H1 (cell line): ENCODE measurements at regions not wholly inside any gene's neighbourhood (a gene's known extent, or its start where the extent isn't known, plus 50 kb on each side); places are given as distances from the start of the nearest gene placed in this dataset.

ENCODE experiments used
- CTCF ChIA-PET: fragments of 300-600 bp; sonication (Branson Sonifier 250); formaldehyde crosslinking; loops from one replicate; lab custom pipeline; 2021; ENCODE audit not compliant: partially characterized antibody; lab: Charles Lee
- POLR2A ChIA-PET: fragments of 300-600 bp; sonication (Branson Sonifier 250); formaldehyde crosslinking; loops from one replicate; lab custom pipeline; 2021; ENCODE audit warnings: inconsistent platforms; ENCODE audit not compliant: partially characterized antibody; lab: Charles Lee
- DNase-seq, 2 experiments: peaks; one replicate each; pipeline versions ENCODE4 v3.0.0 to v3.0.0-alpha.2; 2010 to 2022; ENCODE audit warnings: low spot score in 2 of 2, low read depth in 1 of 2, mixed read lengths in 1 of 2
- FAIRE-seq: peaks from 2 replicates; lab custom pipeline; 2011; peaks lifted over from hg19 to GRCh38; lab: Jason Lieb, UNC
- H2AFZ ChIP-seq: 2 replicates; pipeline ENCODE4 v1.8.1; 2012; ENCODE audit warnings: low read length, inconsistent platforms
- H2AK5ac ChIP-seq: 2 replicates; pipeline ENCODE4 v1.6.1; 2013; ENCODE audit warnings: low read depth, low read length
- H2BK120ac ChIP-seq: replicated peaks from 2 replicates; pipeline ENCODE3; 2013; ENCODE audit warnings: low read depth, low read length, inconsistent platforms
- H2BK12ac ChIP-seq: 2 replicates; pipeline ENCODE4 v1.6.1; 2013; ENCODE audit warnings: low read depth, low read length
- H2BK15ac ChIP-seq: 2 replicates; pipeline ENCODE4 v1.6.1; 2013; ENCODE audit warnings: low read length
- H2BK20ac ChIP-seq: 2 replicates; pipeline ENCODE4 v1.6.1; 2013; ENCODE audit warnings: low read length
- H2BK5ac ChIP-seq: 2 replicates; pipeline ENCODE4 v1.6.1; 2013; ENCODE audit warnings: low read depth, low read length
- H3K14ac ChIP-seq: 2 replicates; pipeline ENCODE4 v1.6.1; 2013; ENCODE audit warnings: inconsistent platforms; ENCODE audit not compliant: insufficient read length
- H3K18ac ChIP-seq: 2 replicates; pipeline ENCODE4 v1.6.1; 2013; ENCODE audit warnings: low read length; ENCODE audit errors: extremely low read depth
- H3K23ac ChIP-seq: 2 replicates; pipeline ENCODE4 v1.6.1; 2013; ENCODE audit warnings: inconsistent platforms; ENCODE audit not compliant: insufficient read length
- H3K23me2 ChIP-seq: 2 replicates; pipeline ENCODE4 v1.6.1; 2013; ENCODE audit warnings: low read depth, low read length
- H3K27ac ChIP-seq: 2 replicates; pipeline ENCODE4 v1.6.1; 2011; ENCODE audit warnings: low read depth, low read length, inconsistent platforms
- H3K27me3 ChIP-seq, 4 experiments: replicated peaks in 1 of 4; 1 replicate in 1 of 4; 2 replicates in 3 of 4; pipeline versions ENCODE4 v1.6.1 to v1.8.1; 2011 to 2013; ENCODE audit warnings: low read length in 3 of 4, mild to moderate bottlenecking in 3 of 4, inconsistent platforms in 2 of 4, mixed read lengths in 2 of 4, moderate library complexity in 1 of 4; ENCODE audit not compliant: control insufficient read depth in 3 of 4, insufficient read depth in 3 of 4; ENCODE audit errors: extremely low read depth in 1 of 4
- H3K36me3 ChIP-seq, 4 experiments: 2 replicates each; pipeline versions ENCODE4 v1.6.1 to v1.8.1; 2011 to 2013; ENCODE audit warnings: mild to moderate bottlenecking in 4 of 4, low read length in 3 of 4, moderate library complexity in 2 of 4, control low read depth in 1 of 4, inconsistent platforms in 1 of 4; ENCODE audit not compliant: insufficient read depth in 4 of 4, control insufficient read depth in 2 of 4
- H3K4ac ChIP-seq: replicated peaks from 2 replicates; pipeline ENCODE3; 2013; ENCODE audit warnings: low read length, low read depth, mixed read lengths, inconsistent platforms; ENCODE audit not compliant: insufficient read length
- H3K4me1 ChIP-seq, 4 experiments: replicated peaks in 1 of 4; 1 replicate in 1 of 4; 2 replicates in 3 of 4; pipeline versions ENCODE4 v1.6.1 to v1.8.1; 2011 to 2013; ENCODE audit warnings: low read length in 3 of 4, inconsistent platforms in 2 of 4, mixed read lengths in 1 of 4; ENCODE audit not compliant: insufficient read depth in 4 of 4, control insufficient read depth in 3 of 4
- H3K4me2 ChIP-seq, 2 experiments: 2 replicates each; pipeline versions ENCODE4 v1.6.1 to v1.8.1; 2011 to 2013; ENCODE audit warnings: low read depth in 2 of 2, low read length in 2 of 2, control low read depth in 1 of 2, inconsistent platforms in 1 of 2, mild to moderate bottlenecking in 1 of 2; ENCODE audit not compliant: insufficient read depth in 1 of 2
- H3K4me3 ChIP-seq, 4 experiments: fragments of 200-600, 300-600 bp in 1 of 4; sonication (generic), shearing (Covaris generic), sonication (Bioruptor Twin) in 1 of 4; 2 replicates each; pipeline versions ENCODE4 v1.5.1 to v1.8.1; 2011 to 2016; ENCODE audit warnings: low read length in 4 of 4, low read depth in 3 of 4, control low read depth in 2 of 4, inconsistent platforms in 2 of 4, mild to moderate bottlenecking in 2 of 4, mixed read lengths in 1 of 4, moderate library complexity in 1 of 4; ENCODE audit not compliant: insufficient read depth in 2 of 4; ENCODE audit errors: extremely low read depth in 1 of 4
- H3K56ac ChIP-seq: replicated peaks from 2 replicates; pipeline ENCODE3; 2013; ENCODE audit warnings: low read depth, mild to moderate bottlenecking, mixed read lengths, low read length, inconsistent platforms; ENCODE audit not compliant: insufficient read length
- H3K79me1 ChIP-seq: 2 replicates; pipeline ENCODE4 v1.6.1; 2013; ENCODE audit warnings: low read depth, low read length, control low read depth
- H3K79me2 ChIP-seq, 2 experiments: 2 replicates each; pipeline versions ENCODE4 v1.6.1 to v1.8.1; 2012 to 2013; ENCODE audit warnings: low read length in 2 of 2, mild to moderate bottlenecking in 2 of 2, inconsistent platforms in 1 of 2; ENCODE audit not compliant: insufficient read depth in 2 of 2, control insufficient read depth in 1 of 2
- H3K9ac ChIP-seq, 4 experiments: replicated peaks in 1 of 4; 1 replicate in 1 of 4; 2 replicates in 3 of 4; pipeline versions ENCODE4 v1.6.1 to v1.8.1; 2011 to 2013; ENCODE audit warnings: low read depth in 3 of 4, low read length in 3 of 4, control low read depth in 2 of 4, mild to moderate bottlenecking in 2 of 4, moderate library complexity in 2 of 4, inconsistent platforms in 1 of 4; ENCODE audit errors: extremely low read depth in 1 of 4
- H3K9me3 ChIP-seq, 2 experiments: 2 replicates each; pipeline versions ENCODE4 v1.6.1 to v1.8.1; 2012 to 2013; ENCODE audit warnings: mild to moderate bottlenecking in 2 of 2, moderate library complexity in 2 of 2, control low read depth in 1 of 2, inconsistent platforms in 1 of 2, low read depth in 1 of 2, low read length in 1 of 2, mixed read lengths in 1 of 2; ENCODE audit not compliant: insufficient read depth in 2 of 2
- H4K20me1 ChIP-seq, 2 experiments: replicated peaks in 1 of 2; 2 replicates each; pipeline versions ENCODE3 to v1.8.1; 2011 to 2013; ENCODE audit warnings: inconsistent platforms in 2 of 2, low read length in 2 of 2, mild to moderate bottlenecking in 1 of 2; ENCODE audit not compliant: insufficient read depth in 2 of 2, control insufficient read depth in 1 of 2
- H4K5ac ChIP-seq: 2 replicates; pipeline ENCODE4 v1.6.1; 2013; ENCODE audit warnings: low read length, low read depth, mixed read lengths, inconsistent platforms; ENCODE audit not compliant: insufficient read length
- H4K8ac ChIP-seq: 2 replicates; pipeline ENCODE4 v1.8.0; 2013; ENCODE audit warnings: mild to moderate bottlenecking, moderate library complexity, low read length, inconsistent platforms; ENCODE audit not compliant: insufficient read depth; ENCODE audit errors: extremely low read depth
- H4K91ac ChIP-seq: replicated peaks from 2 replicates; pipeline ENCODE3; 2013; ENCODE audit warnings: low read length, mixed read lengths, inconsistent platforms; ENCODE audit not compliant: insufficient read length
- CBX5 ChIP-seq: fragments of 300-800, 300-1000 bp; sonication (generic); IDR thresholded peaks from 2 replicates; pipeline ENCODE4 v1.7.1; 2016; ENCODE audit warnings: antibody characterized with exemption, low read length, low read depth
- CHD1 ChIP-seq: IDR thresholded peaks from 2 replicates; pipeline ENCODE4 v1.6.1; 2012; ENCODE audit warnings: low read depth, low read length, improper control_type of control experiment
- CTBP2 ChIP-seq: IDR thresholded peaks from 2 replicates; pipeline ENCODE4 v1.7.0; 2011; ENCODE audit warnings: borderline replicate concordance, mild to moderate bottlenecking, moderate library complexity, mixed read lengths, low read length; ENCODE audit not compliant: insufficient read depth, insufficient read length
- JUND ChIP-seq: IDR thresholded peaks from 2 replicates; pipeline ENCODE4 v1.6.1; 2011; ENCODE audit warnings: mild to moderate bottlenecking, improper control_type of control experiment, low read length
- MAX ChIP-seq: IDR thresholded peaks from 2 replicates; pipeline ENCODE4 v1.6.1; 2012; ENCODE audit warnings: inconsistent platforms
- POLR2A ChIP-seq, 2 experiments: IDR thresholded peaks; 1 replicate in 1 of 2; 2 replicates in 1 of 2; pipeline ENCODE4 v1.6.1; 2011; ENCODE audit warnings: low read depth in 2 of 2, low read length in 2 of 2, mild to moderate bottlenecking in 2 of 2; ENCODE audit errors: control extremely low read depth in 1 of 2
- POU5F1 ChIP-seq: IDR thresholded peaks from 2 replicates; pipeline ENCODE4 v1.6.1; 2011; ENCODE audit warnings: low read depth, mild to moderate bottlenecking, low read length, moderate library complexity
- RAD21 ChIP-seq, 2 experiments: IDR thresholded peaks in 1 of 2; conservative IDR thresholded peaks in 1 of 2; 2 replicates each; pipeline ENCODE4 v1.6.1; 2011; ENCODE audit warnings: low read depth in 2 of 2, low read length in 2 of 2, improper control_type of control experiment in 1 of 2, inconsistent platforms in 1 of 2, mild to moderate bottlenecking in 1 of 2, moderate library complexity in 1 of 2
- SIN3A ChIP-seq, 2 experiments: IDR thresholded peaks in 1 of 2; conservative IDR thresholded peaks in 1 of 2; 2 replicates each; pipeline ENCODE4 v1.6.1; 2011 to 2012; ENCODE audit warnings: low read length in 2 of 2, improper control_type of control experiment in 1 of 2, low read depth in 1 of 2, mild to moderate bottlenecking in 1 of 2
- SIRT6 ChIP-seq: IDR thresholded peaks from one replicate; pipeline ENCODE4 v1.7.1; 2012; ENCODE audit warnings: low read length, inconsistent platforms
- SP2 ChIP-seq: IDR thresholded peaks from 2 replicates; pipeline ENCODE4 v1.6.1; 2012; ENCODE audit warnings: mild to moderate bottlenecking, low read length, inconsistent platforms
- ZNF274 ChIP-seq: IDR thresholded peaks from 2 replicates; pipeline ENCODE4 v1.7.0; 2012; ENCODE audit warnings: low read length, borderline replicate concordance; ENCODE audit errors: extremely low read depth
- WGBS, 2 experiments: shearing (Covaris generic) in 1 of 2; methylation state at CpG; one replicate each; pipeline versions ENCODE4 v1.1.6 to v1.1.7; 2013 to 2015; ENCODE audit warnings: low lambda C conversion rate in 2 of 2, mixed read lengths in 2 of 2, inconsistent platforms in 1 of 2, low coverage in 1 of 2, missing lambda C conversion rate in 1 of 2; ENCODE audit not compliant: insufficient replicate concordance in 2 of 2, insufficient coverage in 1 of 2, insufficient read length in 1 of 2; ENCODE audit errors: extremely low coverage in 1 of 2, missing lambda C conversion rate in 1 of 2; 5-methylcytosine and 5-hydroxymethylcytosine counted together

GRCh38 chr2:198375083-198375410, 570.7 kb downstream of the PLCL1 start:
- no peak overlapping the region; the same call in 1 of the 2 replicates for H2AFZ ChIP-seq
- H3K23ac ChIP-seq = no peak overlapping the region
- H4K8ac ChIP-seq = no peak overlapping the region
- H4K91ac ChIP-seq = no peak overlapping the region
- no peaks in the 10 kb centered on the region for H3K27me3 ChIP-seq
- no peak overlapping the region for H3K4me3 ChIP-seq
- no peak overlapping the region for H3K4me2 ChIP-seq
- H4K5ac ChIP-seq = no peak overlapping the region
- H3K18ac ChIP-seq = no peak overlapping the region
- H3K9me3 ChIP-seq = no peaks in the 10 kb centered on the region
- no peak overlapping the region for H2BK12ac ChIP-seq
- no peak overlapping the region for H3K4ac ChIP-seq
- no peaks in the 10 kb centered on the region for H4K20me1 ChIP-seq
- POLR2A ChIA-PET = no interaction called here
- no peak overlapping the region for H2BK20ac ChIP-seq
- no peaks in the 10 kb centered on the region for H3K79me2 ChIP-seq
- CTCF ChIA-PET = interaction anchor here (0.5 to 1.5 kb wide), 35 partner anchors 8 to 1112 kb away, joined by 3 to 12 read pairs (median 3); no protein-coding TSS in a partner anchor
- DNase-seq (no peak), FAIRE-seq (no peak)
- H2BK120ac ChIP-seq = no peak overlapping the region
- no peak overlapping the region for H2AK5ac ChIP-seq
- no peaks in the 10 kb centered on the region for H3K79me1 ChIP-seq
- H3K27ac ChIP-seq = no peak overlapping the region
- 84% methylated on average over 4 of the region's 4 CpGs; no CpG with 5 or more reads in 1 of the 2 experiments for WGBS, 2 experiments
- no peak overlapping the region for H3K14ac ChIP-seq
- H3K23me2 ChIP-seq = no peaks in the 10 kb centered on the region
- no peak overlapping the region for H3K9ac ChIP-seq
- H3K4me1 ChIP-seq = no peaks in the 10 kb centered on the region
- no peak overlapping the region for H2BK5ac ChIP-seq
- no peak overlapping the region for H3K56ac ChIP-seq
- no peaks in the 10 kb centered on the region for H3K36me3 ChIP-seq
- no peak overlapping the region for H2BK15ac ChIP-seq
- TF ChIP-seq MAX = no peak
- TF ChIP-seq ZNF274 = no peak
- no peak for TF ChIP-seq SIN3A (conservative IDR thresholded peaks at IDR 0.05 in 1 of 2, IDR thresholded peaks at IDR 0.05 in 1 of 2; ENCODE audit: low read depth in 1 of 2, low read length in 2 of 2)
- no peak for TF ChIP-seq JUND
- TF ChIP-seq SIRT6 = no peak
- no peak for TF ChIP-seq CBX5
- no peak for TF ChIP-seq POLR2A (IDR thresholded peaks at IDR 0.05; ENCODE audit: control extremely low read depth in 1 of 2, low read depth in 2 of 2, low read length in 2 of 2)
- no peak for TF ChIP-seq CTBP2
- TF ChIP-seq POU5F1 = no peak
- TF ChIP-seq SP2 = no peak
- TF ChIP-seq CHD1 = no peak
- no peak for TF ChIP-seq RAD21 (IDR thresholded peaks at IDR 0.05 in 1 of 2, conservative IDR thresholded peaks at IDR 0.05 in 1 of 2; ENCODE audit: low read depth in 2 of 2, low read length in 2 of 2)
